Effector memory CD4-positive, alpha-beta T cell (primary cell): ENCODE measurements at regions not wholly inside any gene's neighbourhood (a gene's known extent, or its start where the extent isn't known, plus 50 kb on each side); places are given as distances from the start of the nearest gene placed in this dataset.
"Not testable (repeated sequence)": the region's sequence is repeated elsewhere in the genome, so short reads cannot be mapped to it uniquely, and the experiment has no call there.

ENCODE experiments used
- DNase-seq, 3 donors: peaks; one replicate each; pipeline ENCODE4 v3.0.0-alpha.2; 2020
- H3K27ac ChIP-seq: 2 replicates; pipeline ENCODE4 v1.7.0; 2013; ENCODE audit warnings: mild to moderate bottlenecking, low read length, moderate library complexity; ENCODE audit not compliant: insufficient read depth, poor library complexity, severe bottlenecking
- H3K27me3 ChIP-seq: replicated peaks from 2 replicates; pipeline ENCODE4 v1.7.0; 2013; ENCODE audit warnings: mild to moderate bottlenecking, low read length; ENCODE audit not compliant: insufficient read depth, control insufficient read depth, poor library complexity, severe bottlenecking
- H3K36me3 ChIP-seq: 2 replicates; pipeline ENCODE4 v1.7.0; 2013; ENCODE audit warnings: mild to moderate bottlenecking, low read length, moderate library complexity; ENCODE audit not compliant: control insufficient read depth, insufficient read depth
- H3K4me1 ChIP-seq: 2 replicates; pipeline ENCODE4 v1.7.0; 2013; ENCODE audit warnings: low read length, mild to moderate bottlenecking; ENCODE audit not compliant: control insufficient read depth, insufficient read depth, poor library complexity, severe bottlenecking
- H3K4me3 ChIP-seq: 2 replicates; pipeline ENCODE4 v1.7.0; 2013; ENCODE audit warnings: low read length, low read depth, mild to moderate bottlenecking; ENCODE audit not compliant: insufficient read depth, poor library complexity, severe bottlenecking
- H3K9me3 ChIP-seq: 2 replicates; pipeline ENCODE4 v1.7.0; 2013; ENCODE audit warnings: mild to moderate bottlenecking, low read length, moderate library complexity; ENCODE audit not compliant: control insufficient read depth

GRCh38 chr10:124193309-124193696 is 99.9 kb upstream of the CHST15 start:
- no peak for DNase-seq
- no peak overlapping the region for H3K4me3 ChIP-seq

GRCh38 chr10:124192664-124193308 is 99.4 kb upstream of the CHST15 start:
- not testable (repeated sequence) for H3K4me1 ChIP-seq, H3K4me3 ChIP-seq, H3K36me3 ChIP-seq, H3K27me3 ChIP-seq, H3K27ac ChIP-seq, H3K9me3 ChIP-seq, DNase-seq

More at GRCh38 chr10:124193309-124193696, 99.9 kb upstream of the CHST15 start:
- Histone ChIP-seq H3K27me3 (no peaks in the 10 kb centered on the region), H3K9me3 (no peaks in the 10 kb centered on the region), H3K36me3 (no peaks in the 10 kb centered on the region), H3K4me1 (no peaks in the 10 kb centered on the region), H3K27ac (no peak overlapping the region)

- DNase-seq, H3K9me3 ChIP-seq, H3K27me3 ChIP-seq, H3K4me1 ChIP-seq, H3K36me3 ChIP-seq, H3K4me3 ChIP-seq, H3K27ac ChIP-seq: not testable (repeated sequence)
These were observed 97.1 kb upstream of the CHST15 start for GRCh38 chr10:124190476-124190875.

- Histone ChIP-seq H3K36me3 (no peaks in the 10 kb centered on the region), H3K9me3 (no peaks in the 10 kb centered on the region), H3K4me1 (no peaks in the 10 kb centered on the region), H3K27ac (no peak overlapping the region), H3K27me3 (no peaks in the 10 kb centered on the region), H3K4me3 (no peak overlapping the region)
- no peak for DNase-seq
These were observed 93.6 kb upstream of the CHST15 start for GRCh38 chr10:124186956-124187355.

- H3K27me3 ChIP-seq, result no peaks in the 10 kb centered on the region
- no peak overlapping the region for H3K4me3 ChIP-seq
- no peaks in the 10 kb centered on the region for H3K4me1 ChIP-seq
- no peak overlapping the region for H3K27ac ChIP-seq
- H3K9me3 ChIP-seq, result no peaks in the 10 kb centered on the region
- H3K36me3 ChIP-seq, result no peaks in the 10 kb centered on the region
- no peak for DNase-seq
These were observed 91.7 kb upstream of the CHST15 start for GRCh38 chr10:124185084-124185483.

- no peaks in the 10 kb centered on the region for H3K27me3 ChIP-seq
- DNase-seq, result no peak
- H3K4me3 ChIP-seq, result no peak overlapping the region
- H3K36me3 ChIP-seq, result no peaks in the 10 kb centered on the region
- no peaks in the 10 kb centered on the region for H3K9me3 ChIP-seq
- H3K27ac ChIP-seq, result no peak overlapping the region
- H3K4me1 ChIP-seq, result no peaks in the 10 kb centered on the region
These were observed 90.9 kb upstream of the CHST15 start for GRCh38 chr10:124184208-124184830.

- Histone ChIP-seq H3K4me3 (no peak overlapping the region), H3K27me3 (no peaks in the 10 kb centered on the region), H3K9me3 (no peaks in the 10 kb centered on the region), H3K27ac (no peak overlapping the region), H3K4me1 (no peaks in the 10 kb centered on the region), H3K36me3 (no peaks in the 10 kb centered on the region)
- DNase-seq, result no peak
These were observed 90.2 kb upstream of the CHST15 start for GRCh38 chr10:124183617-124184016.

GRCh38 chr10:124182088-124182541 is 88.7 kb upstream of the CHST15 start:
- Histone ChIP-seq H3K27me3 (no peaks in the 10 kb centered on the region), H3K27ac (no peak overlapping the region), H3K4me1 (no peaks in the 10 kb centered on the region), H3K36me3 (no peaks in the 10 kb centered on the region), H3K9me3 (no peaks in the 10 kb centered on the region), H3K4me3 (no peak overlapping the region)
- no peak for DNase-seq

GRCh38 chr10:124181656-124182055 is 88.3 kb upstream of the CHST15 start:
- DNase-seq, result no peak
- Histone ChIP-seq H3K4me3 (no peak overlapping the region), H3K4me1 (no peaks in the 10 kb centered on the region), H3K9me3 (no peaks in the 10 kb centered on the region), H3K36me3 (no peaks in the 10 kb centered on the region), H3K27me3 (no peaks in the 10 kb centered on the region), H3K27ac (no peak overlapping the region)

GRCh38 chr10:124180947-124181549 is 87.7 kb upstream of the CHST15 start:
- Histone ChIP-seq H3K4me1 (no peaks in the 10 kb centered on the region), H3K36me3 (no peaks in the 10 kb centered on the region), H3K4me3 (no peak overlapping the region), H3K27ac (no peak overlapping the region), H3K9me3 (no peaks in the 10 kb centered on the region), H3K27me3 (no peaks in the 10 kb centered on the region)
- DNase-seq, result no peak
